Skeletal muscle cell (primary cell): ENCODE measurements at regions not wholly inside any gene's neighbourhood (a gene's known extent, or its start where the extent isn't known, plus 50 kb on each side); places are given as distances from the start of the nearest gene placed in this dataset.

Experiments
- DNase-seq: peaks from one replicate; pipeline ENCODE4 v3.0.0-alpha.2; 2010; ENCODE audit warnings: low read depth
- H3K4me3 ChIP-seq: 2 replicates; pipeline ENCODE4 v1.5.1; 2011; ENCODE audit warnings: low read depth, mild to moderate bottlenecking, control low read depth, low read length, moderate library complexity

DNA sequence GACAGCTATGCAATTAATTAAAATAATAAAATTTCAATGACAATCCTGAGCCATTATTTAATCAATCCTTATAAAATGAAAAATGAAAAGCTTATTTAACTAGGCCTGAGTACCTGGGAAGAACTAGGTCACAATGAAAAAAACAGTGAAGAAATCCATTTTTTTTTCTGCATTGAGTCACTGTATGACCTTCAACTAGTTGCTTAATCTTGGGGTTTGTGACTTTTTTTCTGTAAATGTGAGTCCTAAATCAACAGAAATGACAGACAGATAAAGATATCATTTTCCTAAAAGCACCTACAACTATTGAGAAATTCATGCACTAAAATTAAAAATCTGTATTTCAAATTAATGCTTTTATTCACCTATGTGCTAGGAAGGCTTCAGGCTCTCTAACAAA lies 96.8 kb downstream of the TMEM26 start:
- DNase-seq = no peak
- H3K4me3 ChIP-seq = no peak overlapping the region

DNA sequence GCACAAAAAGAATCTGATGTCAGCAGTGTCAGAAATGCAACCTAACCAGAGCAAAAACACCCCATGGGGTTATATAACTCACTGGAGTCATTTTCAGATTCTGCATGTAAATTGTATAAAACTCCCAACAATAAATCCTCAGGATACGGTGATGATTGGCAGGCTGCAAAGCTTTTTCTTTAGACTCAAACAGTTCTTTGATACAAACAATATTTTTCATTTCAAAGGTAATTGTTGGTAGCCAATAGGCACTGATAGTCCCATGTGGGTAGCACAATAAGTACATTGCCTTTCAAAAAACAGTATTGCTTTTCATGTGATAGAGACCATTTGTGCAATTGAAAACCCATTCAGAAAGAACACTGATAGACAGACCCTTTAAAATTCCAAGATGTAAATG lies 98.0 kb downstream of the TMEM26 start:
- DNase-seq = no peak
- H3K4me3 ChIP-seq = no peak overlapping the region

DNA sequence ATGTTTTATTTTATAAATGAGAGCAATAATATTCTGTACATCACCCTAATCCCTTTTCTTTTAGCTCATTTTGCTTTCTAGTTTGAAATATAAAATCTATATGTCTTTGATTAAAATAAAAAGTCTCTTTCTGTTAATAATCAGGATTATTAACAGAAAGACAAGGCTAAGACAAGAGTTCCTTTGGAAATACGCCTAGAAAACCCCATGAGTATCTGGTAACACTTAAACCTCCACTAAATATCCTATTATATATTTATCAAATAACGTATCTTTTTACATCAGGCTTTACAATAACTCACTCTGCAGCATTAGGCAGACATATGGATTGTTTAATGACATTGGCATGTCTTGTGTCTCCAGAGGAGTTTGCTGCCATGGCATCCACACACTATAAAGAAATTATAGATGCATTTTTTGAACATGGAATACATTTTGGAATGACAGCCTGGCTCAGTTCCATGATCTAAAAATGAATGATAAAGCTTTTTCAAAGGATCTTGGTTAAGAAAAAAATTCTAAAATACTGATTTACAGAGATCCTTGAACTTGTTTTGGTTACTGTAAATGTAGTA lies 98.7 kb downstream of the TMEM26 start:
- H3K4me3 ChIP-seq = no peak overlapping the region
- no peak for DNase-seq

DNA sequence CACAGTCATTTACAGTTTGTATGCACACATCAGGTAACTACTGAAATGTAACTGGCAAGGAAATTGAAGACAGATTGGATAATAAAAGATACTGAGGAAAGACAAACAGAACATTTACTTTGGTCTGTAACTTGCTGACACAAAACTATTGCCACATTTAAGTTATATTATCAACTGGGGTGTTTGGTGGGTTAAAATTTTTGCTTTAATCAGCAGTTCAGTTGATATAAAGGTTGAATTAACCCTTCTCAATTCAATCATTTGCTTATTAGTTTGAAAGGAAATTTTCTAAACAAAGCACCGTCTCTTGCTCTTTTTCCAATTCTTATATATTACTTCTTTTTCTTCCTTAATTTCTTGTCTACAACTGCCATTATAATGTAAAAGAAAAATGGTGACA lies 102.4 kb downstream of the TMEM26 start:
- no peak overlapping the region for H3K4me3 ChIP-seq
- DNase-seq = no peak

DNA sequence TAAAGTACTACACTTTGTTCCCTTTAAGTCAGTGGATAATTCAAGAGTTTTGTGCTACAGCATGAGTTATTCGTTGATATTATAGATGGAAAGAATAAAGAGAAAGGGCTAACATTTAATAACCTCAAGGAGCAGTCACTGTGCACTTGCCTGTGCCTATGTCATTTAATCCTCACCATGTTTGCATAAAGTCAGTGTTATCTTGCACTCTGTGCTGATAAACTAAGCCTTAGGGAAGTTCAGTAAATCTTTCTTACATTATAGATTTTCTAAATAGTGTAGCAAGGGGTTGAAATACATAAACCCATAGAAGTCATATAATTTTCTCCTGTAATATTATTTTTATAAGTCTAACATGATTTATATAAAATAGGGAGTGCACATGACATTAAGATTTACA lies 103.1 kb downstream of the TMEM26 start:
- no peak for DNase-seq
- H3K4me3 ChIP-seq = no peak overlapping the region

DNA sequence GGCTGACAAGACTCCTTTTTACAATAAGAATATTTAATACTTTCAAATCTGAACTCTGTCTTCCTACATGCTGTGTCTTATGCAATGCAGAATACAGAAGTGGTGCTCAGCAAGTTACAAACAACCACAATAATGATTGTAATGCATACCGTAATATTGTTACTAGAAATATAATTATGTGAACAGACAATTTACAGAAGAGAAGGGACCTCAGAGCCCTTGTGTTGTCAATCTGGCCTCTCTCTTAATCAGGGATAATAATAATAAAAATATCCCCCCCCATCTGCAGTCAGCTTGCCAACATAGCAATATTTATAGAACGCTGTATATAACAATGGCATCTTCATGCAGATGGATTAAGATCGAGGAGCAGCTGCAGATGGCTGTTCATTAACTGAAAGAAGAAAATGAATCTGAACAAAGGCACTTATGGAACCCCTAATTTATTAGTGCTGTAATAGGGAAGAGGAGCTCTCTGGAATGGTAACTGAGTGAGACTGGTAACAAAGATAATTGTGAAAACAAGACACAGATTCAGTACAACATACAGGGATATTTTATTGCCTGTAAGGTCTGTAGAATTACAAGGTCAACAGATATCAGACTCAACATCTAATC lies 106.3 kb downstream of the TMEM26 start:
- no peak for DNase-seq
- H3K4me3 ChIP-seq = no peak overlapping the region

DNA sequence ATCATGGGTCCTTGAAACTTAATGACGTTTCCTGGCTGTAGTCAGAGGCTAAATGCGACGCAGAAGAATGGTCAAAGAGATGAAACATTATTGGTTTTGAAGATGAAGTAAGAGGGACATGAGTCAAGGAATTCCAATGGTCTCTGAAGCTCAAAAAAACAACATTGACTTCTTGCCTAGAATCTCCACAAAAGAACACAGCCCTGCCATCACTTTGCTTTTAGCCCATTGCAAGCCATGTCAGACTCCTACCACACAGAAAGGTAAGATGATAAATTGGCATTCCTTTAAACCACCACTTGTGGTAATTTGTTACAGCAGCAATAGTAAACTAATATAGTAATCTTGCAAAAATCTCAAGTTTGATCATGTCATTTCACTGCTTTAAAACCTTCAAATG lies 109.4 kb downstream of the TMEM26 start:
- DNase-seq = no peak
- no peak overlapping the region for H3K4me3 ChIP-seq

DNA sequence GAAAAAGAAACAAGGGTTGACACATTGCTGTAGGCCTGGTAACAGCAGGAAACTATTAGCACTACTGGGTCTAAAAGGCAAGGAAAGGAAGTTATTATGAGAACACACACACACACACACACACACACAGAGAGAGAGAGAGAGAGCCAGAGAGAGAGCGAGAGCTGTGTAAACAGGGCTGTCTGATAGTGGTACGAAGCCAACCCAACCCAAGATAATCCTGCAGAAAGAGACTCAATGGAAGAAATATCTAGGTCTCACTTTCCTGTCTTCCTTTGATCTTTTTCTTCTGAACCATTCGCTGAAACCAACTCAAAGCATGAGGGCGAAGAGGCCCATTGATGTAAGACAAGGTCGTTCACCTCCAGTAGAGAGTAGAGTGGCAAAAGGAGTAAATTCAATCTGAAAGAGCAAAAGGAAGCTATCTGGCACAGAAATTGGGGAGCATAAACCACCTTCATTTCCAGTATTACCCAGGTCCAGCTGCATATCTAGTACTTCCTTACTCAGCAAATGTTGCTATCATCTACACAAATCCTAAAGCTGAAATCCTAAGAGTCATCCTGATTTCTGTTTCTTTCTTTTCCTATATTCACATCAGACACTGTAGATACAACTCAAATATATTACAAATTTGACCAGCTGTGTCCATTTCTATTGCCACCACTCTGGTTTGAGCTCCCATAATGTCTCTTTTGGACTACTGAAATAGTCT lies 110.2 kb downstream of the TMEM26 start:
- H3K4me3 ChIP-seq = no peak overlapping the region
- no peak for DNase-seq

DNA sequence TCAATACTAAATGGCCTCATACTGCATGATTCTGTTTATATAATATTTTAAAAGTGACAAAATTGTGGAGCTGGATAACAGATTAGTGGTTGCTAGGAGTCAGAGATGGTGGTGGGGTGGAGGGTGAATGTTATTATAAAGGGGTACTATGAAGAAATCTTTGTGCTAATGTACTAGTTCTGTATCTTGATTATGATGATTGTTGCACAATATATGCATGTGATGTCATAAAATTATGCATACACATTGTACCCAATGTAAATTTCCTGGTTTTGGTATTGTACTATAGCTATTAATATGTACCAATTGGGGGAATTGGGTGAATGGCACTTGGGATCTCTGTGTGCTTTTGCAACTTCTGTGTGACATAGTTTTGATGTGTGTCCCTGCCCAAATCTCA lies 112.2 kb downstream of the TMEM26 start:
- H3K4me3 ChIP-seq = no peak overlapping the region
- DNase-seq = no peak

DNA sequence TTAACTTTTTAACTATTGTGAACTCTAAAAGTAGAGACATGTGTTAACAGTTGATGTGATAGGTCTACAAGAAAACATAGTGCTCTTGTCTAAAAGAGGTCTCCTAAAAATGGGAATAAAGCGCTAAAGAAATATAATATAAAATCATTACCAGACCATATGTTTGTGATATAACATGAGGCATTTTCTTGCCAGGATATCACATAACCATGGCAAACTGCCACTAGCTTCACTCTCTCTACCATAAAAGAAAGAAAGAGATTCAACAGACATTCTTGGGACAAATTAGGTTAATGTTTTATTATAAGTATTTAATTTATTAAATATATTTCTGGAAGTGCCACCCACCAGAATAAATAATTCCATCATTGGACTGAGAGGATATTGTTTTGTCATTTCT lies 115.0 kb downstream of the TMEM26 start:
- no peak for DNase-seq
- no peak overlapping the region for H3K4me3 ChIP-seq

DNA sequence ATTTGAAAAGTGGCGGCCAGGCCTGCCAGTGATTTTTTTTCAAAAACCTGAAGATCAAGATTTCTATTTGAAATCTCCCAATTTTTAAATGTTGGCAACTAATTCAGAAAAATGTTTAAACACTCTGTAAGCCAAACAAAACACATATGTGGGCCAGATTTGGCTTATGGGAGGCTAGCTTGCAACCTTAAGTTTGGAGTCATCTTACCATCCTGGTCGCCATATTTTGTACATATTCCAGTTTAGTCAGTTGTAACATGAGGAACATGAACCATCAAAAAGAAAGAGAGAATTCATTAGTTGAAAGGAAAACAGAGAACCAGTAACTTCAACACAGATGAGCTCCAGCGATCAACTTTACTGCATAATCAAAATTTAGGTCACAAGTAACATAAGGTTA lies 115.4 kb downstream of the TMEM26 start:
- no peak for DNase-seq
- no peak overlapping the region for H3K4me3 ChIP-seq

DNA sequence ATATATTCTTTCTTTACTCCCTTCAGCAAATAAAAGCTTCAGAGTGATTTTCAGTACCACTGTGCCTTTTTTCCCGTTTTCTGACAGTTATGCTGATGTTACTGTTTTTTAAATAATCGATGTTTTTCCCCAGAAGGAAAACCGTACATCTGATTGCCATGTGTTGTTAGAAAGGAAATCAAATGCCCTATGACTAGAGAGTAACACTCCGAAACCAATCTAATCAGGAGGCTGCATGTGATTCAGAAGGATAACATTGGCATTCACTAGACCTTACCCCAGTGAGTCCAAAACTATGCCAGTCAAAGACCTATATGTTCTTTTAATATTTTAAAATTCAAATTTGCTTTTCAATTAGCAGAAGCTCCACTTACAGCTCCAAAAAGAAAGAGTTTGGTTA lies 116.3 kb downstream of the TMEM26 start:
- DNase-seq = no peak
- no peak overlapping the region for H3K4me3 ChIP-seq

DNA sequence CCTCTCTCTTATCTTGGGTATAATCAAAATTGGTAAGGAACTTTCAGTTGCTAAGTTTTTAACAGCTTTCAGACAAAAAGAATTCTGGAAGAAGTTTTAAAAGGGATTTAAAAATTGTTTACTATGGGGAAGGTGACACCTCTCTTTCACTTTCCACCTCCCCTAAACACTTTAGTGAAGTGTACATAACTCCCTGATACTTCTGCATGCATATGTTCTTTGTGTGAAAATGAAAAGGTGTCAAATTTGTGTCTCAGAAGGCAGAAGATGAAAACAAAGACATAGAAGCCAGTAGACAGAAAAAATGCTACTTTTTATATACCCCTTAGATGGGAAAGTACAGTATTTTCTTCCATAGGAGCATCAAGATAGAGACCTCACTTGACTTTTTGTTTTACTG lies 117.8 kb downstream of the TMEM26 start:
- no peak for DNase-seq
- no peak overlapping the region for H3K4me3 ChIP-seq

DNA sequence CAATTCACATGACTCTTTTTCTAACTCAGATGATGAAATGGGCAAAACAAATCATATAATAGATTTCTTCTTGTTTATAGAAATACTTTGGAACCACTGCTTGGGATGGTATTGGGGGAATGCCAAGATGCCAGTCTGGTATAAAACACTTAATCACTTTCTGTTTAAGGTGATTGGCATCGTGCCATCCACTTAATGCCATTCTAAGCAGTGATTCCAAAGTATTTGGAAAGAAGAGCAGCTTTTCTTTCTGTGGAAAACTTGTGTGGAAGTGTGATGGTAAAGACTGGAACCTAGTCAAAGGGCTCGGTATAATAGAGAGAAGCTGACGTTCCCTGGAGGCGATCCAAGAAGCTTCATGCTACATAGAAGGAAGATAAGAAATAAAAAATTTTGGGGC lies 120.6 kb downstream of the TMEM26 start:
- no peak overlapping the region for H3K4me3 ChIP-seq
- DNase-seq = no peak

DNA sequence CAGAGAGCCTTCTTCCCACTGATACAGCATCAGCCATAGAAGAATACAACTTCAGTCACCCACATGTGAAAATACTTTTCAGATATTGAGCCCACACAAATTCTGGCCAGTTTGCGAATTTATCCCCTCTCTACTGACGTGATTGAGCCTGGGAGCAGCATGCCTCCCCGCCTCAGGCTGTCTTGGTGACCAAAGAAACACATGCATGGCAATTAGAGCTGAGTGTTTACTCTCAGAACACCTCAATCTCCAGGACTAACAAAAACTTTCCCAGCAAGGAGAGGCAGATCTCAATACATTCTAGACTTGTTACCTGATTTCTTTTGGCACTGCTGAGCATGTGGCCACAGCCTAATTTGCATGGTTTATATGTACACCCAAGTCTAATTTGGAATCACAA lies 122.5 kb downstream of the TMEM26 start:
- no peak for DNase-seq
- no peak overlapping the region for H3K4me3 ChIP-seq

DNA sequence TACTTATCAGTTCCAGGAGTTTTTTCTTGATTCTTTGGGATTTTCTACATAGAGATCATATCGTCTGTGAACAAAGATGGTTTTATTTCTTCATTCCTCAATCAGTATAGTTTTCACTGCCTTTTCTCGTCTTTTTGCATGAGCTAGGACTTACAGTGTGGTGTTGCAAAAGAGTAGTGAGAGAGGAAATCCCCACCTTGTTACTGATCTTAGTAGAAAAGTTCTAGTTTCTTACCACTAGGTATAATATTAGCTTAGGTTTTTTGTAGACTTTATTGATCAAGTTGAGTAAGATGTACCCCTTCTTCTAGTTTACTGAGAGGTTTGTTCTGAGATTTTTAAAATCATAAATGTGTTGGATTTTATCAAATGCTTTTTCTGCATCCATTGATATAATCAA lies 123.3 kb downstream of the TMEM26 start:
- no peak overlapping the region for H3K4me3 ChIP-seq
- DNase-seq = no peak

DNA sequence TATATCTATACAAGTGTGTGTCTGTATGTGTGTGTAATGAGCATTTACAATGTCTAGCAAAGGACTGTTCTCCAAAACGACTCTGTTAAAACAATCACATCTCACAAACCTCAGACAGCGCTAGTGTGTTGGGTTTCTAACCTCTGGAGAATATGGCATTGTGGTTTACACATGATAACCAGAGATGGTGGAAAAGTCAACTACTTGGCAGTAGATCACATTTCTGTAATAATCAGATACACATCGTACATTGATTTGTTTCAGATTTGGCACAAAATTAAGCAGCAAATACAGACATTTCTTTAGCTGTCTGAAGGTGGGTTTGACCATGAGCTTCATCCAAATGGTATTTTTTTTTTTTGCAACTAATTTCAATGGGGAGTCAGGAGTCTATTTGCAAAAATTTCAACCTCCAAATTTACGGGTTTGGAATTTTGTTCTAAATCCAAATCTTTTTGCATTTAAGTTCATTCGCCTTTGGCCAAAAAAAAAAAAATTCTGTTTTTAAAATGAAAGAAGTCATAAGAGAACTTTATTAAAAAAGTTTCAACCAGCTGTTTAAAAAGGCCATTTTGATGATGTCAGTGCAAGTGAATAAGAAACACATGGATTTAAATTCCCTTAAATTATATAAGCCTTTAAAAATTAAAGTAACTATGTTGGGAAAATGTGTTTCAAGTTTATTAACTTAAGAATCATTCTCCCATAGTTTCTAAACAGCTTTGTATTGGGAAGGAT lies 127.8 kb downstream of the TMEM26 start:
- no peak for DNase-seq
- no peak overlapping the region for H3K4me3 ChIP-seq

DNA sequence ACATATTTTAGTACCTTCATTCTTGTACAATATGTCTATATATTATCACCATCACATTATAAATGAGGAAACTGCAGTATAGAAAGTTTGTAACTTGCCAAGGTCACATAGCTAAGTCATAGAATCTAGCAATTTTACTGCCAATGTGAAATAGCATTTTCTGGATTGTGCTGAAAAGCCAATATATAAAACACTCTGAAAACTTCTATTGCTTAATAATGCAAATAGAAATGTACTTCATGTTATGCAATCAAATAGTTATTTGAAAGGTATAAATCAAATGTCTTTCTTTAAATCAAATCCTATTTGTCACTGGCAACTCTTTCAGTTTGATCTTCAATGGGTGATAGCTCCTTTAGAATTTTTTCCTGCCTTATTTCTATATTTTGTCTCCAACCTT lies 129.5 kb downstream of the TMEM26 start:
- no peak overlapping the region for H3K4me3 ChIP-seq
- no peak for DNase-seq

DNA sequence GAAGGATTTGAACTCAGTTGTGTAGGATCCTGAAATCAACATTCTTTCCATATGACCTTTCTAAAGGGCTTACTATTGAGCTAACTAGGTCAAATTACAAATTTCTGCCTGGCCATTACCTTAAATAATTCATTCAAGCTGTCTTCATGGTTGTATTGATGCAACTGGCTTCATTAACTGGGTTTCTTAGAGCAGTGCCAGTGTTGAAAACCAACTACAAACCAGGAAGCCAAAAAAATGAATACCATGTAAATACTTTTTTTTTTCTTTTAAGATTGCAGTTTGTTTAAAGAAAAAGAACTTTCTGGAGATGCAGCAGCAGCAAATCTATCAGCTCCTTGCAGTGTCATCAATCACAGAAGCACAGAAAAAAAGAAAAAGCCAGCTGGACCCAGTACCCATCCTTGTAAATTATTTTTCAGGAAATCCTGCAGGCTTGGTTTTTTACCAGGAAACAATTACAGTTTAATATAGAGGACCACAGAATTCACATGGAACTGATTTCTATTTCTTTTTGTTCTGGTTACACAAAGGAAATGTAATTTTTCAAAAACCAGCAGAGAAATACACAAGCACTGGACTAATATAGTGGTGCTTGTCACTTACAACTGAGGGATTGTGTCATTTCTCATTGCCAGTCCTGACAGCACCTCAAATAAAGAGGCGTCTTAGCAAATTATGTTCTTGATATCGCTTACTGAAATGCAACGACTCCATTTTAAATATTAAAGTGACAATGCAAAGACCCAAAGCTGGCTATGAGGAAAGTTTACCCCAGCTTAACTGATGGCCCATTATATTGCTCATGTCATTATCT lies 131.9 kb downstream of the TMEM26 start:
- no peak for DNase-seq
- no peak overlapping the region for H3K4me3 ChIP-seq

DNA sequence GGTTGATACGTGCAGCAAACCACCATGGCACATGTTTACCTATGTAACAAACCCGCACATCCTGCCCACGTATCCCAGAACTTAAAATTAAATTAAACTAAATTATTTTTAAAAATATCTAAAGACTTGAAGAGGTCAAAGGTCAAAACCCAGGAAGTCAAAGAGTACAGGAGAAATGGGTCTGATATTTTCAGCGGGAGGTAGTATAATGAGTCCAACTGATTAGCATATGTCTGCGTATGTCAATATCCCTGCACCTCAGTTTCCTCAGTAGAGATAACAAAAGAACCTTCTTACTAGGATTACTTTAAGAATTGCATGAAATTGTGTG lies 133.0 kb downstream of the TMEM26 start:
- no peak for DNase-seq
- no peak overlapping the region for H3K4me3 ChIP-seq
